EH (cell line): ENCODE measurements at regions not wholly inside any gene's neighbourhood (a gene's known extent, or its start where the extent isn't known, plus 50 kb on each side); places are given as distances from the start of the nearest gene placed in this dataset.
A peak's percentile ranks its signal among the peaks of the same experiment; 100 is the strongest.
"Not testable (repeated sequence)": the region's sequence is repeated elsewhere in the genome, so short reads cannot be mapped to it uniquely, and the experiment has no call there.

Experiments
- DNase-seq: peaks from one replicate; pipeline ENCODE4 v3.0.0-alpha.2; 2015; ENCODE audit warnings: low read depth

DNA sequence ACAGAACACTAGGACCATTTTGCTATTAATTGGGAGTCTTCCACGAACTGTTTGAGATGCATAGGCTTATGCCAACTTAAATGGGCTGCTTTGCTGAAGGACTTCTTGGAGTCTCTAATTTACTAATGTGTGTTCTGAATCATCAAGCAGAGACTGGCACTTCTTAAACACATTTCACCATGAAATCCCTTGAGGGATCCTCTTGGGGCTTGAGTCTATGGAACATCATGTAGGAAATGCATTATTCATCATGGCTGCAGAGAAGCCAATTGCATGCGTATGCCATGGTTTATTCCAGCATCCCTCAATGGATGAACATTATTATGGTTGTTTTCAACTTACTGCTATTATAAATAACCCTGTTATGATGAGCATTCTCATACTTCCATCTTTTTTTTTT lies 73.4 kb downstream of the FGD2 start:
- no peak for DNase-seq

- DNase-seq = no peak
Measured at GRCh38 chr6:37081042-37081607, 75.7 kb downstream of the FGD2 start.

DNA sequence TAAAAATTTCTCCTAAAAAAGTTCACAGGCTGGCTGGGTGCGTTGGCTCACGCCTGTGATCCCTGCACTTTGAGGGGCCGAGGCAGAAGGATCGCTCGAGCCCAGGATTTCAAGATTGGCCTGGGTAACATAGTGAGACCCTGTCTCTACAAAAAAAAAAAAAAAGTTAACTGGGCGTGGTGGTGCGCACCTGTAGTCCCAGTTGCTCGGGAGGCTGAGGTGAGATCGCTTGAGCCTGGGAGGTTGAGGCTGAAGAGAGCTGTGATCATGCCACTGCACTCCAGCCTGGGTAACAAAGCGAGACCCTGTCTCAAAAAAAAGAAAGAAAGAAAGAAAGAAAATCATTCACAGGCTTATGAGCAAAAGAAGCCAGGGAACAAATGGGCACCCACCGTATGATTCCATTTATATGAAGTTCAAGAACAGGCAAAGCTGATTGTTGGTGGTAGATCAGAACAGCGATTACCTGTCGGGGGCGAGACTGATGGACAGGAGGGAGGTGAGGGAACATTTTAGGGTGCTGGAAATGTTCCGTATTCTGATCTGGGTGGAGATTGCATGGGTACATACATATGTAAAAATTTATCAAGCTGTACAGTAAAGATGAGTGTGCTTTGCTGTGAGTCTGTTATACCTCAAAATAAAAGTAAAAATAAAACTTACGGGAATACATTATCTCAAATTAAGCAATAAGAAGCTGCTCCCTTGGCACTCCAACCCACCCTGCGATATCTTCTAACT lies 77.1 kb downstream of the FGD2 start:
- DNase-seq = no peak

DNA sequence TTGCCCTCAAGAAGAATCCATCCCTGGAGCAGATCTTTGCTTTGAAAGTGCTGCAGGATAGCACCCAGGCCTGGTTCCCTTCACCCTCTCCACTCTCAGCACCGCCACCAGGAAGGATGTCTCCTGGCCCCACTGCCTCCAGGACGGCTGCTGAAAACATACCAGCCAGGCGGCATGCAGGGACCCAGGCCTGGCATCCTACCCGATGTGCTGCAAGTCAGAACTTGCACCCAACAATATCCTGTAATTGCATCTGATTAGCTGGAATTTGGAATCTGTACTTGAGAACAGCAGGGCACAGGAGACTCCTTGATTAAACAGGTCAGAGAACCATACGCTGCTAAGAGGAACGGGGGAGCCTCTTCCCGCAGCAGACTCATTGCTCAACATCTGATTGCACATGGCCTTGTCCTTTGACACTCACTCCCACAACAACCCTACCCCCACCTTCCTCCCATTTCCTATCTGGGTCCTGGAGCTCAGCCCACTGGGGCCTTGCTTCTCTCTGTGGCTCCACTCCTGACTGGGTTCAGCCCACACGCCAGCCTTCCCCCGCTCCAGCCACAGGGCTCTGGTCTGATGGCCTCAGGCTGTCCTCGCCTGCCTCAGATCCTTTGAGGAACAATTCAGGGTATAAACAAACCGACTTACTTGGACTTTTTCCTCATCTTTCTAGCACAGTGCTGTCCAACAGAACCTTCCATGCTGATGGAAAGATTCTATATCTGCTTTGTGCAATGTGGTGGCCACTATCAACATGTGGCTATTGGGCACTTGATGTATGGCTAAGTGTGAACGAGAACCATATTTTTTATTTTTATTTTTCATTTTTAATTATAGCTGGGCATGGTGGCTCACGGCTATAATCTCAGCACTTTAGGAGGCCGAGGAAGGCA lies 78.0 kb downstream of the FGD2 start:
- DNase-seq = peak; percentile 79

- DNase-seq = not testable (repeated sequence)
Measured at GRCh38 chr6:37084665-37085064, 79.2 kb downstream of the FGD2 start.

DNA sequence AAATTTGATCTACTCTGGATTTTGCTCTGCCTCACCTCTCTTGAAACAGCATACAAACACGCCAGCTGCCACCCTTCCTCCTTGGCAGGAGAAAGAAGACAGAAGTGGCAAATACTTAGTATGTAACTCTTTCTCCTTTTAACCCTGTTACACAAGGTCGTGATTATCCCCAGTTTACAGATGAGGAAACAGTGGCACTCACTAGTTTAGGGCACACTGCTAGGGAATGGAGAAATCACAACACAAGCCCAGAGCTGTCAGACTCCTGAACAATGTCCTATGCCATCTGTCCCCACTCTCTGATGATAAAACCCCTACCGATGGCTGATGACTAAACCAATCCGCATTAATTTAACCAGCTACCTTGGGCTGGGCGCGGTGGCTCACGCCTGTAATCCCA lies 79.7 kb downstream of the FGD2 start:
- DNase-seq = no peak

GRCh38 chr6:37088897-37089296 lies 81.1 kb upstream of the PIM1 start:
- no peak for DNase-seq

GRCh38 chr6:37089783-37090182 lies 80.2 kb upstream of the PIM1 start:
- no peak for DNase-seq

GRCh38 chr6:37091104-37091503 lies 78.8 kb upstream of the PIM1 start:
- not testable (repeated sequence) for DNase-seq

DNA sequence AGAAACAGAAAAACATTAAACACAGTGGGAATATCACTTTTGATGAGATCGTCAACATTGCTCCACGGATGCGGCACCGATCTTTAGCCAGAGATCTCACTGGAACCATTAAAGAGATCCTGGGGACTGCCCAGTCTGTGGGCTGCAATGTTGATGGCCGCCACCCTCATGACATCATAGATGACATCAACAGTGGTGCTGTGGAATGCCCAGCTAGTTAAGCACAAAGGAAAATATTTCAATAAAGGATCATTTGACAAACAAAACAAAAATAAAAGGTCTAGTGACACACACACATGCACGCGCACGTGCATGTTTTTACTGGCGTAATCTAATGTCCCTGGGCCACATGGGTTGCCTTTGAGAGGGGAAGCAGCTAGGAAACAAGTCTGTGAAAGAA lies 78.4 kb upstream of the PIM1 start:
- DNase-seq = peak; percentile 62

- no peak for DNase-seq
Measured at GRCh38 chr6:37092923-37093727, 76.8 kb upstream of the PIM1 start.

- no peak for DNase-seq
Measured at GRCh38 chr6:37093728-37094069, 76.3 kb upstream of the PIM1 start.

- no peak for DNase-seq
Measured at GRCh38 chr6:37095997-37096396, 74.0 kb upstream of the PIM1 start.

DNA sequence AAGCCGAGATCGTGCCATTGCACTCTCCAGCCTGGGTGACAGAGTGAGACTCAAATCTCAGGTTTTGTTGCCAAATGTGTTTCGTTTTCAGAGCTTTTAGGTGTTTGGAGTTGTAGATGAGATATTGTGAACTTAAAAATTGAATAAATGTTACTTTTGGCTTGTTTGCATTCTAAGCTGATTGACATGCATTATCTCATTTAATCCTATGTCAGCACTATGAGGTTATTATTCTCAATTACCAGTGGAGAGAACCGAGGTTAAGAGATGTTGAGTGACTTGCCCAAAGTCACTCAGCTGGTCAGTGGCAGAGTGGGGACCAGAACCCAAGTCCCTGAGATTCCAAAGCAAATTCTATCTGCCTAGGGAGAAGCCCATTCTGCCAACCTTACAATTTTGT lies 72.6 kb upstream of the PIM1 start:
- DNase-seq = no peak

DNA sequence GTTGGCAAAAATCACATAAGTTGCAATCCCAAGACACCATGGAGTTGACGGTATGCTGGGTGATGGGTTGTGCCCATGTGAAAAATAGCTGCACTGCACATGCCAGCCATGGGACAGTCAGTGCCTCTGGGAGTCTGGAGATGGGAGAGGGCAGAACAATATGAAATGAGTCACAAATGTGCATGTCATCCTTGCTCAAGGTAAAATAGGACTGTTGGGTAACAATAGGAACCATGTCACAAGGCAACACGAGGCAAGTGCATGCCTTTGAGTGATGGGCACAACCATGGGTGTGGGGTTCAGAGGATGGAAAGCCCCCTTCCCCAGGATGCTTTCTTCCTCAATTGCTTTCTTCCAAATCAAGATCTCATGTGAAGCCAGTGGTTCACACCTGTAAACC lies 70.5 kb upstream of the PIM1 start:
- DNase-seq = peak; percentile 18

DNA sequence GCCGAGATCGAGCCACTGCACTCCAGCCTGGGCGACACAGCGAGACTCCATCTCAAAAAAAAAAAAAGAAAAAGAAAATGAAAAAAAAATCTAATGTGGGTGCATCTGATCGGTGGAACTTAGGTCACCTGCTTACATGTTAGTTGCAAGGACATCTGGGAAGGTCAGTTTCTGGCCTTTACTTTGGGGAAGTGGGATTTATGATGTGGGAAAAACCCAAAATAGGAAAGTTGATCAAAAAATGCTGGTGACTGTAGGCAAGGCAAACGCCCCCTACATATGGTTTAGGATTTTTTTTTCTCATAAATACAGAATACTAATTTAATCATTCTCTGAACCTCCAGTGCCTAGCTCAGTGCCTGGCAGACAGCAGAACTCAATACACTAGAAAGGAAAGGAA lies 69.2 kb upstream of the PIM1 start:
- DNase-seq = no peak

GRCh38 chr6:37101991-37102298 lies 68.0 kb upstream of the PIM1 start:
- no peak for DNase-seq

GRCh38 chr6:37102299-37103168 lies 67.4 kb upstream of the PIM1 start:
- peak; percentile 91 for DNase-seq

DNA sequence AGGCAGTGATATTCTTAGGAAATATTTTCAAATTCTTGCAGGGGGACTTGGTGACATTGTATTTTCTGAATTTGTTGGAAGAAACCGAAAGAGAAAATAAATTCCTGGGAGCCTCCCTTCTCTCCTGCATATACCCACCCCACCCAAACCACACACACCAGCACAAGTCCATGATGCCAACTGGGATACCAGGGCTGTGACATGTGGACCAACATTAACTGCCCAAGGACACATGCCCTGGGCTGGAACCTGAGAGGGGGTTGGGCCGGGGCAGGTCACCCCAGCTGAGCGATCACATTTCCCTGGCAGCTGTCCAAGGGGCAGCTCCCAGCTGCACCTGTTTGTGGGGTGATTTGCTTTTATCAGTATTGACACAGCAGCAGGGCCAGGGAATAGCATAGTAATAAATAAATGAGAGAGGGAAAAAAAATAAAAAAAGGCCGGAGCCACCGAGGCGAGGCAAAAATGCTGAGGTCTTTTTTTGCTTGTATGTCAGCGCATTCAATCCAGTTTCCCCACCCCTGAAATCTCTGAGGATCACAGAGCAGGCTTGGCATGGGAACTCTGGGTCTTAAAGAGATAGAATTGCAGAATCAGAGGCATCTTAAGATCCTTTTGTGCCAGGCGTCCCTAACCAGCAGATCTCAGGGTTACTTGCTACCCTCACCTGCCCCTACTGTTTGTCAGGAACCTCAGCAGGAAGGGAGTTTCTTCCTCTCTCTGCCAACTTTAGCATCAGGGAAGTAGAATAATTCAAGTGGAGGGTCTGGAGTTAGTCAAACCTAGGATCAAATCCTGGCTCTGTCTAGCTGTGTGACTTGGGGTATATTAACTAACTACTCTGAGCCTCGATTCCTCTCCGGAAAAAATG lies 66.5 kb upstream of the PIM1 start:
- DNase-seq = no peak

- no peak for DNase-seq
Measured at GRCh38 chr6:37104824-37105147, 65.2 kb upstream of the PIM1 start.
